ENCODE measurements at regions not wholly inside any gene's neighbourhood (a gene's known extent, or its start where the extent isn't known, plus 50 kb on each side); places are given as distances from the start of the nearest gene placed in this dataset.

GRCh38 chr2:16242906-16243305 lies 302.6 kb downstream of the MYCN start:
- TF ChIP-seq CTCF (IDR thresholded peaks at IDR 0.05) = no peak
- TF ChIP-seq POLR2A (IDR thresholded peaks at IDR 0.05) = no peak
